ENCODE measurements at regions not wholly inside any gene's neighbourhood (a gene's known extent, or its start where the extent isn't known, plus 50 kb on each side); places are given as distances from the start of the nearest gene placed in this dataset.

DNA sequence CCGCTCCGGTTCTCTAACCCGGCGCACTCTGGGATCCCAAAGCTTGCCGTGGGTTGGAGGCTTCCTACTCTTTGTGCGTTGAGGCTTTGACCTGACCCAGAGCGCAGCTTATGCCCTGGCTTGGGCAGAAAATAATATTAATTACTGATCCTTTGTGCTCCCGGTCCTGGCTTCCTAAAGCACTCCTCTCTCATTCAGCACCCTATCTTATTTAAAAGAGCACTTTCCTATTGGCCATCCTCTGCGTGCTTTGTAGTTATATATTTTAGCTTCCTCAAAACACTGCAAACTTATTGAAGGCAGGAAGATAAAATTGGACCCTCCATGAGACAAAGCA is 466.0 kb downstream of the XPNPEP1 start:
- no peaks in the 10 kb centered on the region for H3K36me3 ChIP-seq (ENCODE audit: control insufficient read depth, insufficient read depth, low read length)
- peak overlapping the region; percentile 36; the same call in 1 of the 2 replicates for H3K4me3 ChIP-seq (ENCODE audit: low read length)
- no peaks in the 10 kb centered on the region; the same call in 1 of the 2 replicates for H3K9me3 ChIP-seq (ENCODE audit: control insufficient read depth, insufficient read depth, low read length)
- no CpG with 5 or more reads among the region's 9 CpGs for WGBS (ENCODE audit: insufficient coverage, insufficient read length)
- H3K27ac ChIP-seq (ENCODE audit: low read length): no peak overlapping the region
- H3K27me3 ChIP-seq (ENCODE audit: control insufficient read depth, insufficient read depth, low read length): peaks cover 6% of the 10 kb centered on the region
- no peaks in the 10 kb centered on the region; the same call in 1 of the 2 replicates for H3K4me1 ChIP-seq (ENCODE audit: control insufficient read depth, insufficient read depth, low read length)
- DNase-seq (ENCODE audit: low read depth, low spot score): no peak

- H3K36me3 ChIP-seq (ENCODE audit: control insufficient read depth, insufficient read depth, low read length): no peaks in the 10 kb centered on the region
- no peaks in the 10 kb centered on the region; the same call in 1 of the 2 replicates for H3K9me3 ChIP-seq (ENCODE audit: control insufficient read depth, insufficient read depth, low read length)
- no peak for DNase-seq (ENCODE audit: low read depth, low spot score)
- WGBS (ENCODE audit: insufficient coverage, insufficient read length): no CpG with 5 or more reads among the region's 59 CpGs
- peak overlapping the region; percentile 36 for H3K4me3 ChIP-seq (ENCODE audit: low read length)
- no peaks in the 10 kb centered on the region; the same call in 1 of the 2 replicates for H3K4me1 ChIP-seq (ENCODE audit: control insufficient read depth, insufficient read depth, low read length)
- H3K27ac ChIP-seq (ENCODE audit: low read length): no peak overlapping the region
- peaks cover 6% of the 10 kb centered on the region for H3K27me3 ChIP-seq (ENCODE audit: control insufficient read depth, insufficient read depth, low read length)
Measured at GRCh38 chr10:109456566-109457301, 466.6 kb downstream of the XPNPEP1 start.

DNA sequence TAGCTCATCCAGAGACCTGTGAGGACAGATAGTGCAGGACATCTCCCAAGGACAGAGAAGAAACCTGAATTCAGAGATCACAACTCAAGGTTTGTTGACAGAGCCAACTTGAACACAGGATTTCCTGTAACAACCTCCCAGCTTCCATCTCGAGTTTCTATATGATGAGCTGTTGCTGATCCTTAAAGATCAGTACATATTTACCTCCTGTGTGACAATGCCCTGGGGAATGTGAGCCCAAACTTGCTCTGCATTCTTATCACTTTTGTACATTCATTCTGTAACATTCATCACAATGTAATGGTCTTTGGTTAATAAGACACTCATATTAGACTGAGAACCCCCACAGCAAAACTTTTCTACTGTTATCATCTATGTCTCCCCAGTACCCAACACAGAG is 468.6 kb downstream of the XPNPEP1 start:
- H3K27me3 ChIP-seq (ENCODE audit: control insufficient read depth, insufficient read depth, low read length): peaks cover 6% of the 10 kb centered on the region
- H3K4me1 ChIP-seq (ENCODE audit: control insufficient read depth, insufficient read depth, low read length): no peaks in the 10 kb centered on the region; the same call in 1 of the 2 replicates
- H3K9me3 ChIP-seq (ENCODE audit: control insufficient read depth, insufficient read depth, low read length): no peaks in the 10 kb centered on the region; the same call in 1 of the 2 replicates
- no peak overlapping the region for H3K27ac ChIP-seq (ENCODE audit: low read length)
- DNase-seq (ENCODE audit: low read depth, low spot score): no peak
- no peak overlapping the region for H3K4me3 ChIP-seq (ENCODE audit: low read length)
- no peaks in the 10 kb centered on the region for H3K36me3 ChIP-seq (ENCODE audit: control insufficient read depth, insufficient read depth, low read length)
- WGBS (ENCODE audit: insufficient coverage, insufficient read length): no CpG with 5 or more reads among the region's 1 CpG

- Histone ChIP-seq H3K4me3 (ENCODE audit: low read length) (no peak overlapping the region), H3K27me3 (ENCODE audit: control insufficient read depth, insufficient read depth, low read length) (peaks cover 2% of the 10 kb centered on the region; the same call in 1 of the 2 replicates), H3K4me1 (ENCODE audit: control insufficient read depth, insufficient read depth, low read length) (no peaks in the 10 kb centered on the region), H3K27ac (ENCODE audit: low read length) (no peak overlapping the region), H3K9me3 (ENCODE audit: control insufficient read depth, insufficient read depth, low read length) (no peaks in the 10 kb centered on the region), H3K36me3 (ENCODE audit: control insufficient read depth, insufficient read depth, low read length) (no peaks in the 10 kb centered on the region)
- no CpG with 5 or more reads among the region's 2 CpGs for WGBS (ENCODE audit: insufficient coverage, insufficient read length)
- no peak for DNase-seq (ENCODE audit: low read depth, low spot score)
Measured at GRCh38 chr10:109451879-109452278, 471.4 kb downstream of the XPNPEP1 start.

GRCh38 chr10:109450702-109451101 is 472.6 kb downstream of the XPNPEP1 start:
- Histone ChIP-seq H3K27ac (ENCODE audit: low read length) (no peak overlapping the region), H3K4me3 (ENCODE audit: low read length) (no peak overlapping the region), H3K36me3 (ENCODE audit: control insufficient read depth, insufficient read depth, low read length) (no peaks in the 10 kb centered on the region), H3K4me1 (ENCODE audit: control insufficient read depth, insufficient read depth, low read length) (no peaks in the 10 kb centered on the region), H3K27me3 (ENCODE audit: control insufficient read depth, insufficient read depth, low read length) (no peaks in the 10 kb centered on the region; the same call in 1 of the 2 replicates), H3K9me3 (ENCODE audit: control insufficient read depth, insufficient read depth, low read length) (no peaks in the 10 kb centered on the region)
- no peak for DNase-seq (ENCODE audit: low read depth, low spot score)

GRCh38 chr10:109433434-109433833 is 489.9 kb downstream of the XPNPEP1 start:
- Histone ChIP-seq H3K4me1 (ENCODE audit: control insufficient read depth, insufficient read depth, low read length) (no peaks in the 10 kb centered on the region), H3K27ac (ENCODE audit: low read length) (no peak overlapping the region), H3K27me3 (ENCODE audit: control insufficient read depth, insufficient read depth, low read length) (no peaks in the 10 kb centered on the region), H3K4me3 (ENCODE audit: low read length) (no peak overlapping the region), H3K9me3 (ENCODE audit: control insufficient read depth, insufficient read depth, low read length) (no peaks in the 10 kb centered on the region; the same call in 1 of the 2 replicates), H3K36me3 (ENCODE audit: control insufficient read depth, insufficient read depth, low read length) (no peaks in the 10 kb centered on the region)
- DNase-seq (ENCODE audit: low read depth, low spot score): no peak

- no CpG with 5 or more reads among the region's 2 CpGs for WGBS (ENCODE audit: insufficient coverage, insufficient read length)
- no peaks in the 10 kb centered on the region for H3K36me3 ChIP-seq (ENCODE audit: control insufficient read depth, insufficient read depth, low read length)
- no peaks in the 10 kb centered on the region; the same call in 1 of the 2 replicates for H3K27me3 ChIP-seq (ENCODE audit: control insufficient read depth, insufficient read depth, low read length)
- H3K9me3 ChIP-seq (ENCODE audit: control insufficient read depth, insufficient read depth, low read length): no peaks in the 10 kb centered on the region; the same call in 1 of the 2 replicates
- H3K4me3 ChIP-seq (ENCODE audit: low read length): no peak overlapping the region
- H3K27ac ChIP-seq (ENCODE audit: low read length): no peak overlapping the region
- H3K4me1 ChIP-seq (ENCODE audit: control insufficient read depth, insufficient read depth, low read length): no peaks in the 10 kb centered on the region
- DNase-seq (ENCODE audit: low read depth, low spot score): no peak
Measured at GRCh38 chr10:109432281-109432680, 491.0 kb downstream of the XPNPEP1 start.

DNA sequence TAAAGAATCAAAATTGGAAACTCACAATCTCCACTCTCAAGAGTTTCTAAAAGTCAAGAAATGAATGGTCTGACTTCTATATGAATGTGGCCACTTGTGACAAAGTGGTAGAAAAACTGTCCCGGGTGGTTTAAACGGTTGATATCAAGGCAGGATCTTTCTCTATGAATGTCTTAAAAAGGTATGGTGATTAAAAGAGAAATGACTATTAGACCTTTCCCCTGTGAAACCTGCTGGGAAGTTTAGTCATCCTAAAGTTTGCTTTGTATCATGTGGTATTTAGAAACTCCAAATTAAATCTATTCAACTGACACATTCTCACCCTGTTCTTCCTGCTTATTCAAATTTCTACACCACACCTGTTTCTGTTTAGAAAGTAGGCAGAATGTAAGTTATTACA is 492.5 kb downstream of the XPNPEP1 start:
- Histone ChIP-seq H3K27me3 (ENCODE audit: control insufficient read depth, insufficient read depth, low read length) (no peaks in the 10 kb centered on the region; the same call in 1 of the 2 replicates), H3K4me1 (ENCODE audit: control insufficient read depth, insufficient read depth, low read length) (no peaks in the 10 kb centered on the region), H3K9me3 (ENCODE audit: control insufficient read depth, insufficient read depth, low read length) (peaks cover 1% of the 10 kb centered on the region; the same call in 1 of the 2 replicates), H3K4me3 (ENCODE audit: low read length) (no peak overlapping the region), H3K36me3 (ENCODE audit: control insufficient read depth, insufficient read depth, low read length) (no peaks in the 10 kb centered on the region), H3K27ac (ENCODE audit: low read length) (no peak overlapping the region)
- WGBS (ENCODE audit: insufficient coverage, insufficient read length): no CpG with 5 or more reads among the region's 2 CpGs
- DNase-seq (ENCODE audit: low read depth, low spot score): no peak

GRCh38 chr10:109430043-109430760 is 493.1 kb downstream of the XPNPEP1 start:
- 100% methylated on average over 1 of the region's 6 CpGs for WGBS (ENCODE audit: insufficient coverage, insufficient read length)

GRCh38 chr10:109428775-109429491 is 494.4 kb downstream of the XPNPEP1 start:
- DNase-seq (ENCODE audit: low read depth, low spot score): no peak
- Histone ChIP-seq H3K9me3 (ENCODE audit: control insufficient read depth, insufficient read depth, low read length) (peaks cover 1% of the 10 kb centered on the region; the same call in 1 of the 2 replicates), H3K4me1 (ENCODE audit: control insufficient read depth, insufficient read depth, low read length) (no peaks in the 10 kb centered on the region), H3K27ac (ENCODE audit: low read length) (no peak overlapping the region), H3K27me3 (ENCODE audit: control insufficient read depth, insufficient read depth, low read length) (no peaks in the 10 kb centered on the region; the same call in 1 of the 2 replicates), H3K36me3 (ENCODE audit: control insufficient read depth, insufficient read depth, low read length) (no peaks in the 10 kb centered on the region), H3K4me3 (ENCODE audit: low read length) (no peak overlapping the region)
- WGBS (ENCODE audit: insufficient coverage, insufficient read length): no CpG with 5 or more reads among the region's 3 CpGs

More at GRCh38 chr10:109430043-109430760, 493.1 kb downstream of the XPNPEP1 start:
- no peak for DNase-seq (ENCODE audit: low read depth, low spot score)
- Histone ChIP-seq H3K27me3 (ENCODE audit: control insufficient read depth, insufficient read depth, low read length) (no peaks in the 10 kb centered on the region; the same call in 1 of the 2 replicates), H3K4me3 (ENCODE audit: low read length) (no peak overlapping the region), H3K4me1 (ENCODE audit: control insufficient read depth, insufficient read depth, low read length) (no peaks in the 10 kb centered on the region), H3K36me3 (ENCODE audit: control insufficient read depth, insufficient read depth, low read length) (no peaks in the 10 kb centered on the region), H3K9me3 (ENCODE audit: control insufficient read depth, insufficient read depth, low read length) (peaks cover 1% of the 10 kb centered on the region; the same call in 1 of the 2 replicates), H3K27ac (ENCODE audit: low read length) (no peak overlapping the region)
